Glutamatergic neuron (in vitro differentiated cells): ENCODE measurements at regions not wholly inside any gene's neighbourhood (a gene's known extent, or its start where the extent isn't known, plus 50 kb on each side); places are given as distances from the start of the nearest gene placed in this dataset.

Source experiments
- DNase-seq: peaks from one replicate; pipeline ENCODE4 v3.0.0; 2022
- H3K27ac Mint-ChIP-seq: one replicate; pipeline ENCODE4 v1.8.0; 2020; ENCODE audit warnings: mild to moderate bottlenecking, mixed read lengths, inconsistent platforms; ENCODE audit not compliant: unreplicated experiment
- H3K27me3 Mint-ChIP-seq: one replicate; pipeline ENCODE4 v1.8.0; 2020; ENCODE audit warnings: mild to moderate bottlenecking, moderate library complexity, mixed read lengths, inconsistent platforms; ENCODE audit not compliant: unreplicated experiment
- H3K36me3 Mint-ChIP-seq: one replicate; pipeline ENCODE4 v1.8.0; 2020; ENCODE audit warnings: mild to moderate bottlenecking, mixed read lengths, inconsistent platforms; ENCODE audit not compliant: unreplicated experiment
- H3K4me1 Mint-ChIP-seq: one replicate; pipeline ENCODE4 v1.8.0; 2020; ENCODE audit warnings: mild to moderate bottlenecking, low read depth, mixed read lengths, inconsistent platforms; ENCODE audit not compliant: unreplicated experiment
- H3K4me3 Mint-ChIP-seq: one replicate; pipeline ENCODE4 v1.8.0; 2020; ENCODE audit warnings: mild to moderate bottlenecking, mixed read lengths, inconsistent platforms; ENCODE audit not compliant: unreplicated experiment
- H3K9me3 Mint-ChIP-seq: one replicate; pipeline ENCODE4 v1.8.0; 2020; ENCODE audit warnings: mild to moderate bottlenecking, moderate library complexity, mixed read lengths, inconsistent platforms; ENCODE audit not compliant: unreplicated experiment
- CTCF ChIP-seq: fragments of 200-600 bp; sonication (generic); IDR thresholded peaks from one replicate; pipeline ENCODE4 v1.5.0; 2021; ENCODE audit not compliant: partially characterized antibody, unreplicated experiment

GRCh38 chr10:108765794-108766193, 1157.5 kb downstream of the XPNPEP1 start:
- H3K4me3 Mint-ChIP-seq = no peak overlapping the region
- no peak for DNase-seq
- no peaks in the 10 kb centered on the region for H3K27me3 Mint-ChIP-seq
- H3K36me3 Mint-ChIP-seq = no peaks in the 10 kb centered on the region
- H3K4me1 Mint-ChIP-seq = no peaks in the 10 kb centered on the region
- TF ChIP-seq CTCF = no peak
- no peaks in the 10 kb centered on the region for H3K9me3 Mint-ChIP-seq
- H3K27ac Mint-ChIP-seq = no peak overlapping the region

GRCh38 chr10:108757946-108758345, 1165.4 kb downstream of the XPNPEP1 start:
- no peak overlapping the region for H3K4me3 Mint-ChIP-seq
- DNase-seq = no peak
- H3K9me3 Mint-ChIP-seq = no peaks in the 10 kb centered on the region
- H3K36me3 Mint-ChIP-seq = no peaks in the 10 kb centered on the region
- TF ChIP-seq CTCF = no peak
- no peak overlapping the region for H3K27ac Mint-ChIP-seq
- H3K27me3 Mint-ChIP-seq = no peaks in the 10 kb centered on the region
- no peaks in the 10 kb centered on the region for H3K4me1 Mint-ChIP-seq

- no peak overlapping the region for H3K27ac Mint-ChIP-seq
- no peak overlapping the region for H3K4me3 Mint-ChIP-seq
- no peaks in the 10 kb centered on the region for H3K36me3 Mint-ChIP-seq
- no peaks in the 10 kb centered on the region for H3K27me3 Mint-ChIP-seq
- no peak for DNase-seq
- TF ChIP-seq CTCF = no peak
- no peaks in the 10 kb centered on the region for H3K9me3 Mint-ChIP-seq
- H3K4me1 Mint-ChIP-seq = no peaks in the 10 kb centered on the region
These were observed 1167.7 kb downstream of the XPNPEP1 start for GRCh38 chr10:108755646-108756045.

- no peaks in the 10 kb centered on the region for H3K4me1 Mint-ChIP-seq
- no peaks in the 10 kb centered on the region for H3K27me3 Mint-ChIP-seq
- no peaks in the 10 kb centered on the region for H3K9me3 Mint-ChIP-seq
- H3K36me3 Mint-ChIP-seq = no peaks in the 10 kb centered on the region
- H3K4me3 Mint-ChIP-seq = no peak overlapping the region
- TF ChIP-seq CTCF = no peak
- no peak for DNase-seq
- H3K27ac Mint-ChIP-seq = no peak overlapping the region
These were observed 1170.0 kb downstream of the XPNPEP1 start for GRCh38 chr10:108753326-108753725.

GRCh38 chr10:108749042-108749441, 1174.3 kb downstream of the XPNPEP1 start:
- no peak for DNase-seq
- Mint-ChIP-seq H3K4me3 (no peak overlapping the region), H3K4me1 (no peaks in the 10 kb centered on the region), H3K27ac (no peak overlapping the region), H3K27me3 (no peaks in the 10 kb centered on the region), H3K9me3 (no peaks in the 10 kb centered on the region), H3K36me3 (no peaks in the 10 kb centered on the region)
- no peak for TF ChIP-seq CTCF
